Lung (tissue), 11 donors: ENCODE measurements at regions not wholly inside any gene's neighbourhood (a gene's known extent, or its start where the extent isn't known, plus 50 kb on each side); places are given as distances from the start of the nearest gene placed in this dataset.

Experiments
- ATAC-seq: fragments of 200-7000 bp; cut with Tn5 transposase; one replicate; pipeline ENCODE4 v1.9.1; 2020; ENCODE audit warnings: moderate number of reproducible peaks; ENCODE audit not compliant: insufficient read depth, low FRiP score
- DNase-seq, 3 donors: peaks; one replicate each; pipeline ENCODE4 v3.0.0-alpha.2; 2013 to 2017
- H3K27ac ChIP-seq, 2 donors: one replicate each; pipeline ENCODE4 v1.5.1; 2013; ENCODE audit warnings: mild to moderate bottlenecking in 2 of 2, moderate library complexity in 2 of 2, control low read depth in 1 of 2, inconsistent platforms in 1 of 2, low read depth in 1 of 2, low read length in 1 of 2
- H3K27me3 ChIP-seq, 3 donors: one replicate each; pipeline ENCODE4 v1.5.1; 2013; ENCODE audit warnings: low read length in 2 of 3; ENCODE audit not compliant: control insufficient read depth in 3 of 3, insufficient read depth in 3 of 3
- H3K36me3 ChIP-seq, 4 donors: one replicate each; pipeline ENCODE4 v1.5.1; 2013; ENCODE audit warnings: low read length in 4 of 4, mild to moderate bottlenecking in 1 of 4, moderate library complexity in 1 of 4; ENCODE audit not compliant: control insufficient read depth in 4 of 4, insufficient read depth in 4 of 4
- H3K4me1 ChIP-seq, 5 donors: one replicate each; pipeline ENCODE4 v1.5.1; 2013; ENCODE audit warnings: low read length in 5 of 5, mild to moderate bottlenecking in 2 of 5, moderate library complexity in 1 of 5; ENCODE audit not compliant: control insufficient read depth in 5 of 5, insufficient read depth in 5 of 5
- H3K4me3 ChIP-seq: one replicate; pipeline ENCODE4 v1.5.1; 2013; ENCODE audit warnings: mild to moderate bottlenecking, control low read depth, moderate library complexity
- H3K9ac ChIP-seq, 2 donors: one replicate each; pipeline ENCODE4 v1.5.1; 2013; ENCODE audit warnings: low read length in 2 of 2, control low read depth in 1 of 2; ENCODE audit not compliant: insufficient read depth in 1 of 2
- H3K9me3 ChIP-seq, 4 donors: one replicate each; pipeline ENCODE4 v1.5.1; 2013; ENCODE audit warnings: low read length in 3 of 4, mild to moderate bottlenecking in 1 of 4, moderate library complexity in 1 of 4; ENCODE audit not compliant: control insufficient read depth in 4 of 4, insufficient read depth in 3 of 4
- WGBS, 2 donors: extraction: QIAGEN DNeasy Blood & Tissue Kit; methylation state at CpG; one replicate each; pipeline ENCODE4 v1.1.7; 2013; 5-methylcytosine and 5-hydroxymethylcytosine counted together
- TF ChIP-seq, protein P1 (sequence below): IDR thresholded peaks from 2 replicates; pipeline ENCODE4 v1.5.1; 2012; ENCODE audit warnings: mild to moderate bottlenecking; ENCODE audit errors: control extremely low read depth, extremely low read depth
- donor health status: control.
- donor health status: control.
- donor health status: Bipolar disorder and iron deficiency.
- donor health status: healthy.
- donor health status: DM: yes; HTN: yes; CAD: no.

DNA sequence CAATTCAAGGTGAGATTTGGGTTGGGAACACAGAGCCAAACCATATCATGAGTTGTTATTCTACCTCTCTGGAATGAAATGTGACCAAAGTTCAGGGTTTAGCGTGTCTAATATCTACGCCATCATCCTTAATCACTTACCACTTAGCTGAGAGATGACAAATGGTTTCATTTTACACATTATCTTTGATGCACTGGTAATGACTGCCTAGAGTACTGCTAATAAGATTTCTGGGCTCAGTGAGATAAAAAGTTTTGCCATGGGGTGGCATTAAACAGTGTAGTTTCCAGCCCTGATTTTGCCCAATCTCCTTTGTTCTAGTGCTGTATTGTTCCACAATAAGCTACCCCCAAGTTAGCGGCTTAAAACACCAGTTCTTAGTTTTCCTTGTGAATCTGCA, 367.2 kb downstream of the MLLT3 start:
- H3K4me3 ChIP-seq = no peak overlapping the region
- no peak for DNase-seq
- H3K4me1 ChIP-seq = no peaks in the 10 kb centered on the region
- no peak overlapping the region for H3K9ac ChIP-seq
- 94% methylated on average over 3 of the region's 3 CpGs for WGBS, 2 donors
- no peaks in the 10 kb centered on the region for H3K36me3 ChIP-seq
- no peaks in the 10 kb centered on the region for H3K9me3 ChIP-seq
- no peak for ATAC-seq
- no peaks in the 10 kb centered on the region for H3K27me3 ChIP-seq
- TF ChIP-seq, protein P1, sequence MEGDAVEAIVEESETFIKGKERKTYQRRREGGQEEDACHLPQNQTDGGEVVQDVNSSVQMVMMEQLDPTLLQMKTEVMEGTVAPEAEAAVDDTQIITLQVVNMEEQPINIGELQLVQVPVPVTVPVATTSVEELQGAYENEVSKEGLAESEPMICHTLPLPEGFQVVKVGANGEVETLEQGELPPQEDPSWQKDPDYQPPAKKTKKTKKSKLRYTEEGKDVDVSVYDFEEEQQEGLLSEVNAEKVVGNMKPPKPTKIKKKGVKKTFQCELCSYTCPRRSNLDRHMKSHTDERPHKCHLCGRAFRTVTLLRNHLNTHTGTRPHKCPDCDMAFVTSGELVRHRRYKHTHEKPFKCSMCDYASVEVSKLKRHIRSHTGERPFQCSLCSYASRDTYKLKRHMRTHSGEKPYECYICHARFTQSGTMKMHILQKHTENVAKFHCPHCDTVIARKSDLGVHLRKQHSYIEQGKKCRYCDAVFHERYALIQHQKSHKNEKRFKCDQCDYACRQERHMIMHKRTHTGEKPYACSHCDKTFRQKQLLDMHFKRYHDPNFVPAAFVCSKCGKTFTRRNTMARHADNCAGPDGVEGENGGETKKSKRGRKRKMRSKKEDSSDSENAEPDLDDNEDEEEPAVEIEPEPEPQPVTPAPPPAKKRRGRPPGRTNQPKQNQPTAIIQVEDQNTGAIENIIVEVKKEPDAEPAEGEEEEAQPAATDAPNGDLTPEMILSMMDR = no peak
- H3K27ac ChIP-seq = no peak overlapping the region

DNA sequence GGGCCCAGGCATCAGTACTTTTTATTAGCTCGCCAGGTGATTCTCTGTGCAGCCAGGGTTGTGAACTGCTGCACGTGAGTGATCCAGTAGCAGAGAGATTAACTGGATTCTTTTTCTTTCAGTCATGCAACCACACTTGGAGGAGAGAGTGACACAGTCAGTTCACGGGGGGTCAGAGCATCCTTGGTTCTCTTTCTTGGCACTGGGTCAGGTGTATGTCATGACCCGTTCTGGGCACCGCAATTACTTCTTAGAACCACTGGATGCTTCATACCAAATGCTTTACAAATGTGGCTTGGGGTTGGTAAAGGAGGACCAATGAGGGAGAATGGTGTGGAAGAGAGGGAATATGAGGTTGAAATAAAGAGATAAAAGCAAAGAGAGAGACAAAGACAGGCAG, 368.7 kb downstream of the MLLT3 start:
- DNase-seq (no peak), ATAC-seq (no peak)
- Histone ChIP-seq H3K4me3 (no peak overlapping the region), H3K9me3 (peaks cover 0 to under 1% (median 0%) of the 10 kb centered on the region in 4 donors), H3K27me3 (no peaks in the 10 kb centered on the region), H3K4me1 (no peaks in the 10 kb centered on the region), H3K9ac (no peak overlapping the region), H3K27ac (no peak overlapping the region), H3K36me3 (no peaks in the 10 kb centered on the region)
- WGBS, 2 donors = 86 to 92% methylated on average over 5 of the region's 5 CpGs
- TF ChIP-seq, protein P1 = no peak

DNA sequence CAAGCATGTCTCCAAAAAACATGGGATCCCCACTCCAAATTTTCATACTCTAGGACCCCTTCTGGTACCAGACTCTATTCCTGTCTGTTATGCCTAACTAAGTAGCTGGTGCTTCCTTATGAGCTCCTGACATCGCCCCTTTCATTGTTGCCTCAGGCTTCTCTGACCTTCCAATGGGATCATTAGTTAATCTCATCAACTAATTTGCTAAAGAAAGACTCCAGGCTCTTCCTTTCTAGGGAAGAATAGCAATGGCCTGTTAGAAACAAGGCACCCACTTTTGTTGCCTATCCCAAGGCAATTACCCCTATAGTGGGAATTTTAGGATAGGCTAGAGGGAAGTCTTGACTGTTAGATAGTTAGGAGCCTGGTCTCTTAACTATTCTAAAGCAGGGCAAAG, 369.5 kb downstream of the MLLT3 start:
- ATAC-seq = no peak

DNA sequence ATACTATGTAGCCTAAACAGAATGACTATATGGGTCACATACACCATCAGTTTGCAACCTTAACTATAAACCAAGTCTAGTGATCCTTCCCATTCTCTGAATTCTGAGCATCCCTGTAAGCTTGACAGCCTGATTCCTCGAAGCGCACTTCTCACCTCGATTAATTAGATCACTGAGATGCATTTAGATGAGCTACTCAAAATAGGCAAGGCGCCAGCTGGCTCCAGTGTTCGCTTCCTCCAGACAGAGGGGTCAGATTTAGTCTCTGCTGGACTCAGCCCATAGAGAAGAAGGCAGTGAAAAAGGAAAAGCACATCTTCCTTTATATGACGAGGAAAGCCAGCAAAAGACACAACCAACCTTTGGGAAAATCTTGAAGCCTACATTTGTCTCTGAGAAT, 371.5 kb downstream of the MLLT3 start:
- H3K4me1 ChIP-seq = no peaks in the 10 kb centered on the region
- peaks cover 0 to 2% (median 0%) of the 10 kb centered on the region in 4 donors for H3K9me3 ChIP-seq
- H3K27ac ChIP-seq = no peak overlapping the region
- TF ChIP-seq, protein P1 = no peak
- no peak overlapping the region for H3K9ac ChIP-seq
- DNase-seq (no peak), ATAC-seq (no peak)
- no peaks in the 10 kb centered on the region for H3K27me3 ChIP-seq
- H3K4me3 ChIP-seq = no peak overlapping the region
- no peaks in the 10 kb centered on the region for H3K36me3 ChIP-seq
- WGBS, 2 donors = 80 to 86% methylated on average over 6 of the region's 6 CpGs

More for the DNA sequence above, 369.5 kb downstream of the MLLT3 start:
- H3K36me3 ChIP-seq = no peaks in the 10 kb centered on the region
- H3K4me1 ChIP-seq = no peaks in the 10 kb centered on the region
- H3K27ac ChIP-seq = no peak overlapping the region
- TF ChIP-seq, protein P1 = no peak
- 95 to 97% methylated on average over 1 of the region's 1 CpG for WGBS, 2 donors
- H3K27me3 ChIP-seq = no peaks in the 10 kb centered on the region
- DNase-seq = no peak
- no peak overlapping the region for H3K4me3 ChIP-seq
- peaks cover 0 to 2% (median 0%) of the 10 kb centered on the region in 4 donors for H3K9me3 ChIP-seq
- no peak overlapping the region for H3K9ac ChIP-seq
